ENCODE measurements at regions not wholly inside any gene's neighbourhood (a gene's known extent, or its start where the extent isn't known, plus 50 kb on each side); places are given as distances from the start of the nearest gene placed in this dataset.

DNA sequence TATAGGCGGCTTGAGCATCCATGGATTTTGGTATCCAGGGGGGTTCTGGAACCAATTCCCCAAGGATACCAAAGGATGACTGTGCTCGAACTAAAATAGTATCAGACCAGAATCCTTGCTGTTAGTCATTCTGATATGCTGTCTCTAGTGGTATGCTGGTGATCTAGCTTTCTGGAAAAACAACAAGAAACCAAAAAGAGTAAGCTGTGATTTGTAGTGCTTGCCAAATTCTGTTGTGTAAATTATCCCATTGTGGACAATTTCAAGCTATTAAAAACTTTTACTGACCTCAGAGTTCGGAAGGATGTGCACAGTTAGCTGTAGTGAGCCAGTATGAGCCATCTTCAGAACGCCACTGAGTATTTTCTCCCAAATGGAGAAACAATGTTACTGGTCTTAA, 99.0 kb upstream of the FBN2 start:
- Histone ChIP-seq H3K27me3 (ENCODE audit: control insufficient read depth, insufficient read depth, low read length) (no peaks in the 10 kb centered on the region), H3K36me3 (ENCODE audit: control insufficient read depth, insufficient read depth, low read length) (no peaks in the 10 kb centered on the region), H3K4me3 (ENCODE audit: low read depth, low read length) (no peak overlapping the region)
- POLR2A ChIA-PET: no interaction called here
- peak; percentile 66 for DNase-seq (ENCODE audit: low read depth)
- TF ChIP-seq, protein P1, sequence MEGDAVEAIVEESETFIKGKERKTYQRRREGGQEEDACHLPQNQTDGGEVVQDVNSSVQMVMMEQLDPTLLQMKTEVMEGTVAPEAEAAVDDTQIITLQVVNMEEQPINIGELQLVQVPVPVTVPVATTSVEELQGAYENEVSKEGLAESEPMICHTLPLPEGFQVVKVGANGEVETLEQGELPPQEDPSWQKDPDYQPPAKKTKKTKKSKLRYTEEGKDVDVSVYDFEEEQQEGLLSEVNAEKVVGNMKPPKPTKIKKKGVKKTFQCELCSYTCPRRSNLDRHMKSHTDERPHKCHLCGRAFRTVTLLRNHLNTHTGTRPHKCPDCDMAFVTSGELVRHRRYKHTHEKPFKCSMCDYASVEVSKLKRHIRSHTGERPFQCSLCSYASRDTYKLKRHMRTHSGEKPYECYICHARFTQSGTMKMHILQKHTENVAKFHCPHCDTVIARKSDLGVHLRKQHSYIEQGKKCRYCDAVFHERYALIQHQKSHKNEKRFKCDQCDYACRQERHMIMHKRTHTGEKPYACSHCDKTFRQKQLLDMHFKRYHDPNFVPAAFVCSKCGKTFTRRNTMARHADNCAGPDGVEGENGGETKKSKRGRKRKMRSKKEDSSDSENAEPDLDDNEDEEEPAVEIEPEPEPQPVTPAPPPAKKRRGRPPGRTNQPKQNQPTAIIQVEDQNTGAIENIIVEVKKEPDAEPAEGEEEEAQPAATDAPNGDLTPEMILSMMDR (IDR thresholded peaks at IDR 0.05; ENCODE audit: insufficient read depth, low read depth, low read length): peak; percentile 31
- CTCF ChIA-PET: interaction anchor here (0.7 to 1.3 kb wide), 3 partner anchors 13 to 781 kb away, joined by 3 read pairs; no protein-coding TSS in a partner anchor

GRCh38 chr5:128641861-128642260, 103.8 kb upstream of the FBN2 start:
- no peak for DNase-seq (ENCODE audit: low read depth)
- ChIA-PET POLR2A (no interaction called here), CTCF (interaction anchor here (0.6 kb wide), 1 partner anchor 17 kb away, joined by 3 read pairs; no protein-coding TSS in a partner anchor)
- Histone ChIP-seq H3K36me3 (ENCODE audit: control insufficient read depth, insufficient read depth, low read length) (no peaks in the 10 kb centered on the region), H3K4me3 (ENCODE audit: low read depth, low read length) (no peak overlapping the region), H3K27me3 (ENCODE audit: control insufficient read depth, insufficient read depth, low read length) (no peaks in the 10 kb centered on the region)
- TF ChIP-seq, protein P1 (IDR thresholded peaks at IDR 0.05; ENCODE audit: insufficient read depth, low read depth, low read length): no peak

- CTCF ChIA-PET: interaction anchor here (0.6 to 1.4 kb wide), 3 partner anchors 10 to 1888 kb away, joined by 3 read pairs; no protein-coding TSS in a partner anchor
- POLR2A ChIA-PET: no interaction called here
- TF ChIP-seq, protein P1 (IDR thresholded peaks at IDR 0.05; ENCODE audit: insufficient read depth, low read depth, low read length): no peak
- Histone ChIP-seq H3K27me3 (ENCODE audit: control insufficient read depth, insufficient read depth, low read length) (no peaks in the 10 kb centered on the region), H3K4me3 (ENCODE audit: low read depth, low read length) (no peak overlapping the region), H3K36me3 (ENCODE audit: control insufficient read depth, insufficient read depth, low read length) (no peaks in the 10 kb centered on the region)
- peak; percentile 54 for DNase-seq (ENCODE audit: low read depth)
Measured at GRCh38 chr5:128644863-128645262, 106.8 kb upstream of the FBN2 start.

DNA sequence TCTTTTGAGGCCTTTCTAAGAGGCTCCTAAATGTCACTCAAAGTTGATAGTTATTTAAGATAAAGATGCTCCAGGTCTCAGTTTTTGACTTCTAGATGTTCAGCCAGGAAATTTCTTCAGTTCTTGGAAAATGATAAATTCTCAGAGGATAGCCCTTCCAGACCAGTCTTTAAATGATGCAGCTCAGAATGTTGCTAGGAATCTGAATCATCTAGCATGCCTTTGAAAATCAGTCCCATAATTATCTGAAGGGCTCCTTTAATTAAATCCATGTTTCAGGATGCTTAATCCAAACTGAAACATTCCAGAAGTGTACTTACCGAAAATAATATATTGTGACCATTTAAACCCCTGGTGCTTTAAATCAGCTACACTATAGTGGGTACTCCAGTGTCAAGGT, 107.5 kb upstream of the FBN2 start:
- peak; percentile 34 for DNase-seq (ENCODE audit: low read depth)
- Histone ChIP-seq H3K36me3 (ENCODE audit: control insufficient read depth, insufficient read depth, low read length) (no peaks in the 10 kb centered on the region), H3K27me3 (ENCODE audit: control insufficient read depth, insufficient read depth, low read length) (no peaks in the 10 kb centered on the region), H3K4me3 (ENCODE audit: low read depth, low read length) (no peak overlapping the region)
- ChIA-PET POLR2A (no interaction called here), CTCF (no interaction called here)
- TF ChIP-seq, protein P1 (IDR thresholded peaks at IDR 0.05; ENCODE audit: insufficient read depth, low read depth, low read length): no peak

GRCh38 chr5:128646176-128646575, 108.1 kb upstream of the FBN2 start:
- POLR2A ChIA-PET: no interaction called here
- CTCF ChIA-PET: no interaction called here
- Histone ChIP-seq H3K27me3 (ENCODE audit: control insufficient read depth, insufficient read depth, low read length) (no peaks in the 10 kb centered on the region), H3K4me3 (ENCODE audit: low read depth, low read length) (no peak overlapping the region), H3K36me3 (ENCODE audit: control insufficient read depth, insufficient read depth, low read length) (no peaks in the 10 kb centered on the region)
- TF ChIP-seq, protein P1 (IDR thresholded peaks at IDR 0.05; ENCODE audit: insufficient read depth, low read depth, low read length): no peak
- no peak for DNase-seq (ENCODE audit: low read depth)

Measured in BJ (cell line).